ENCODE measurements at regions not wholly inside any gene's neighbourhood (a gene's known extent, or its start where the extent isn't known, plus 50 kb on each side); places are given as distances from the start of the nearest gene placed in this dataset.

DNA sequence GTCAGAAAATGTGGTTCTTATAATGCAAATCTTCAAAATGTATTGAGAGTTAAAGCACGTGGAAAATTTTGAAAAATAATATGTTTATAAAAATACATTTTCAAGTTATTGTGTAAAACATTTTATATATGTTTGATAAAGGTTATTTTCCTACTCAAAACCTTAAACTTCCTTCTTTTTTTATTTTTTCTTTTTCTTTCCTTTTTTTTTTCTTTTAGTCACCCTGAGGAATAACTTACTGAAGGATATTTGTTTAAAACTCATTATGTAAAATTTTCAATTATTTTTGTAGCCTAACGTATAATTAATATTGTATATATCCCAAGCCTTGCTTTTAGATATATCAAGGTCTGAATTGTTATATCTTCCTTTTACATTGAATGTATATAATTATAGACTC is 346.8 kb upstream of the GYPC start:
- ATAC-seq (no peak), DNase-seq (ENCODE audit: low spot score) (no peak)
- Mint-ChIP-seq H3K27me3 (no peaks in the 10 kb centered on the region), H3K4me1 (ENCODE audit: low read depth in 2 of 2) (no peaks in the 10 kb centered on the region), H3K4me3 (no peak overlapping the region), H3K36me3 (no peaks in the 10 kb centered on the region), H3K9me3 (no peaks in the 10 kb centered on the region), H3K27ac (no peak overlapping the region)

DNA sequence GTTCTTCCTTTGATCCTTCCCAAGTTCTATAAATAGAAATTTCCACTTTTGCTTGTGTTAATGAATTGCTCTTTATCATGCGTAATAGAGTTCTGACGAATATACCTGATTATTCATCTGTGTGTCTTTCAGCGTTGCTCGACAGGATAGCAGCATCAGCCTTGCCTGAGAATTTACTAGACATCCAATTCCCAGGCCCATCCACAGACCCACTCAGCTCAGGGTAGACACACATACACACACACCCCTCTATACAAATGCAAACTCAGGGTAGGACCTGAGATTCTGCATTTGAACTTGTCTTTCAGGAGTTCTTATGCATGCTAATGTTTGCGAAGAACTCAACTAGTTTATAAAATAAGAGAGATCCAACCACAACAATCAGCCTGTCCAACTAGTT is 343.4 kb upstream of the GYPC start:
- no peak overlapping the region for H3K4me3 Mint-ChIP-seq
- H3K4me1 Mint-ChIP-seq (ENCODE audit: low read depth in 2 of 2) = no peaks in the 10 kb centered on the region
- H3K9me3 Mint-ChIP-seq = no peaks in the 10 kb centered on the region

DNA sequence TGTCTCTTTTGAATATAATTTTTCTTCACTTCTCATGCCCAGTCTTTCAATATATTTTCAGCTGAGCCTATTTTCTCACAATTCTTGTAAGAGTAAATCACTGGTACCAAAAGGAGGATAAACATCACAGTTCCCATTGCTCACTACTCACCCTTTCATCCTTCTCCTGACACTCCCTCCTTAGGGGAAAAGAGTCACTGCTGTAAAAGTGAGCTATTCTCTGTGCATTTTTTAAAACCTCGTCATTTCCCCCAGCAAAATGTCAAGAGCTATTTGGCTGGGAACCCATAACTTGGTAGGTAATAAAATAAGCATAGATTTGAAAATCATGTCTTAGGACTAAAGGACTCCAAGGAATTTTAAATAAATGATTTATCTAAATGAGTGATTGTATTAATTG is 340.1 kb upstream of the GYPC start:
- Mint-ChIP-seq H3K9me3 (no peaks in the 10 kb centered on the region), H3K27me3 (no peaks in the 10 kb centered on the region), H3K4me1 (ENCODE audit: low read depth in 2 of 2) (no peaks in the 10 kb centered on the region), H3K36me3 (no peaks in the 10 kb centered on the region), H3K4me3 (no peak overlapping the region), H3K27ac (no peak overlapping the region)
- ATAC-seq (no peak), DNase-seq (ENCODE audit: low spot score) (no peak)

More for the DNA sequence above, 343.4 kb upstream of the GYPC start:
- ATAC-seq = no peak
- DNase-seq (ENCODE audit: low spot score) = no peak
- H3K27me3 Mint-ChIP-seq = no peaks in the 10 kb centered on the region
- H3K36me3 Mint-ChIP-seq = no peaks in the 10 kb centered on the region
- no peak overlapping the region for H3K27ac Mint-ChIP-seq

DNA sequence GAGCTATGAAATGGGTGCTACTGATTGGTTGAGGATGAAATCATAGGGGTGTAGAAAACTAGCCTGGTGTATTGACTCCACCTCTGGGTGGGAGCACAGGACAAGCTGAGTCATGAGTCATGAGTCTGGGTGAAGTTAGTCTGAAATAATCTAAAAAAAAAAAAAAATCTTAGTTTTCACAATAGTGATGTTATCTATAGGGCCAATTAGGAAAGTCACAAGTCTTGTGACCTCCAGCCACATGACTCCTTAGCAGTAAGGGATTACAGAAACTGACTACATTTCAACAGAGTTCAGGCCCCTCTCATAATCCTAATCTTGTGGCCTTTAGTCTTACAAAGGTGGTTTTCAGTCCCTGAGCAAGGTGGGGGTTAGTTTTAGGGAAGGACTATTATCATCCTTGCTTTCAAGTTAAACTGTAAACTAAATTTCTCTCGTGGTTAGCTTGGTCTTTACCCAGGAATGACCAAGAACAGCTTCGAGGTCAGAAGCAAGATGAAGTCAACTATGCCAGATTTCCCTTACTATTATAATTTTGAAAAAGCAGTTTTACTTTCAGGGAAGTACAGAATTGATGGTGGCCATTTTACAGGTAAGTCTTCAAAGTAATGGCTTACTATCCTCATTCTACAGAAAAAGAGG is 338.0 kb upstream of the GYPC start:
- no peaks in the 10 kb centered on the region for H3K27me3 Mint-ChIP-seq
- H3K36me3 Mint-ChIP-seq = no peaks in the 10 kb centered on the region
- DNase-seq (ENCODE audit: low spot score) (no peak), ATAC-seq (no peak)
- no peaks in the 10 kb centered on the region for H3K4me1 Mint-ChIP-seq (ENCODE audit: low read depth in 2 of 2)
- H3K27ac Mint-ChIP-seq = no peak overlapping the region
- H3K9me3 Mint-ChIP-seq = no peaks in the 10 kb centered on the region
- no peak overlapping the region for H3K4me3 Mint-ChIP-seq

DNA sequence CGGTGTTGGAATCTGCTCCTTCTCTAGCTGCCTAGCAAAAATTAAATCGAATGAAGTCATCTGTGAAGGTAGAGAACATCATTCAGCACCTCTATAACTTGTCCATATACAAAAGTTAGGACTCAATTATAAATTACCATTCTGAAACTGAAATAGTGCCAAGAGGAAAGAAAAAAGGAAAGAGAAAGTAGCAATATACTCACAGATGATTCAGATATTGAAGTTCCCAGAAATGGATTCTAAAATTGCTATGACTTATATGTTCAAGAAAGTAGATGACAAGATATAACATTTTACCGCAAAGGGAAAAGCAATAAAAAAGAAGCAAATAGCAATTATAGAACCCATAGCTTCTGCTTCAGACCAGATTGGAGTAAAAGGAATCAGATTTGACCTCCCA is 333.6 kb upstream of the GYPC start:
- Mint-ChIP-seq H3K4me3 (no peak overlapping the region), H3K9me3 (no peaks in the 10 kb centered on the region)
- ATAC-seq = no peak

DNA sequence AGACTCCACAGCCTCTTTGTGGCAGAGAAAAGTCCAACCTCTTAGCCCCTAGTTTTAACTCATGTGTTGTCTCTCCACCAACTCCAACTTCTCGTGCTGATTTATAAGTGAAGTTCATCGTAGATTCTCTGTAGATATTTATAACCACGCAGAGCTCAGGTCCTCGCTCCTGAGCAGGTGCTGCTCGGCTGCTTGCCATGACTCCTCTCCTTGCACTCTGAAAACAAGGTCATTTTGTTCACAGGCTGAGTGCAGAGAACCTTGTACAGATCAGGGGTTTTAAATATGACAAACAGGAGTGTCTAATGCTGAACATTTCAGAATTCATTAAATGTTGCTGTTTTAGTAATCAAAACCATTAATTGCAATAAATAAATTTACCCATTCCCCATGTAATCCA is 330.8 kb upstream of the GYPC start:
- Mint-ChIP-seq H3K9me3 (no peaks in the 10 kb centered on the region), H3K4me3 (no peak overlapping the region), H3K27ac (no peak overlapping the region), H3K4me1 (ENCODE audit: low read depth in 2 of 2) (no peaks in the 10 kb centered on the region), H3K27me3 (no peaks in the 10 kb centered on the region), H3K36me3 (no peaks in the 10 kb centered on the region)
- no peak for DNase-seq (ENCODE audit: low spot score)
- no peak for ATAC-seq

More for the DNA sequence above, 333.6 kb upstream of the GYPC start:
- no peak for DNase-seq (ENCODE audit: low spot score)
- H3K36me3 Mint-ChIP-seq = no peaks in the 10 kb centered on the region
- H3K4me1 Mint-ChIP-seq (ENCODE audit: low read depth in 2 of 2) = no peaks in the 10 kb centered on the region
- no peaks in the 10 kb centered on the region for H3K27me3 Mint-ChIP-seq
- H3K27ac Mint-ChIP-seq = no peak overlapping the region

DNA sequence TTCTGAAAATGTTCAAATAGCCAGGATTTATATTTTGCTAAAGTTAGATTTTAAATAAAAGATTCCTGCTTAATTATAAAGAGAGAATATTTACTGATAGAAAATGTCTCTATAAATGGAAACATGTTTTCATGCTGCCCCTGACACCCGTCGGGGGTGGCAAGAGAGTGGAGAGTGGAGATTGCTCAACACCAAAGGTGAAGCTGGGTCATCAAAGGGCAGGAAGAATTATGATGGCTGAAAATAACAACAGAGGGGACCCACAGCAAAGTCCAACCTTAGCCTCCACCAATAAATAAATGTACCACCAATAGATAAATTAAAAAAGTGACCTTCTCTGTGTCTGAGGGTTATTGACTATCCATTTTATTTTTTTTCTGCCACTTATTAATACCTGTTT is 326.8 kb upstream of the GYPC start:
- peaks cover 7% of the 10 kb centered on the region for H3K36me3 Mint-ChIP-seq
- no peak overlapping the region for H3K4me3 Mint-ChIP-seq
- no peak for DNase-seq (ENCODE audit: low spot score)
- H3K9me3 Mint-ChIP-seq = peaks cover 16% of the 10 kb centered on the region
- H3K4me1 Mint-ChIP-seq (ENCODE audit: low read depth in 2 of 2) = no peaks in the 10 kb centered on the region
- ATAC-seq = no peak
- H3K27ac Mint-ChIP-seq = no peak overlapping the region
- no peaks in the 10 kb centered on the region for H3K27me3 Mint-ChIP-seq

DNA sequence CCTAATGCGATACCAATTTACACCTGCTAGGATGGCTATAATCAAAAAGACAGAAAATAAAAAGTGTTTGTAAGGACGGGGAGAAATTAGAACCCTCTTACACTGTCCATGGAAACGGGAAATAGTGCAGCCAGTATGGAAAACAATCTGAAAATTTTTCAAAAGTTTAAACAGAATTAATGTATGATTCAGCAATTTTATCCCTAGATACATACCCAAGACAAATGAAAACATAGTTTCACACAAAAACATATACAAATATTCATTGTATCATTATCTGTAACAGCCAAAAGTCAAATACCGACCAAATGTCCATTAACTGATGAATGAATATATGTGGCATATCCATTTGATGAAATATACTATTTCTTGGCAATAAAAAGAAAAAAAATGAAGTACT is 313.5 kb upstream of the GYPC start:
- Mint-ChIP-seq H3K27ac (no peak overlapping the region), H3K4me1 (ENCODE audit: low read depth in 2 of 2) (no peaks in the 10 kb centered on the region), H3K4me3 (no peak overlapping the region), H3K9me3 (no peaks in the 10 kb centered on the region), H3K36me3 (no peaks in the 10 kb centered on the region), H3K27me3 (no peaks in the 10 kb centered on the region)
- DNase-seq (ENCODE audit: low spot score) = no peak
- ATAC-seq = no peak

DNA sequence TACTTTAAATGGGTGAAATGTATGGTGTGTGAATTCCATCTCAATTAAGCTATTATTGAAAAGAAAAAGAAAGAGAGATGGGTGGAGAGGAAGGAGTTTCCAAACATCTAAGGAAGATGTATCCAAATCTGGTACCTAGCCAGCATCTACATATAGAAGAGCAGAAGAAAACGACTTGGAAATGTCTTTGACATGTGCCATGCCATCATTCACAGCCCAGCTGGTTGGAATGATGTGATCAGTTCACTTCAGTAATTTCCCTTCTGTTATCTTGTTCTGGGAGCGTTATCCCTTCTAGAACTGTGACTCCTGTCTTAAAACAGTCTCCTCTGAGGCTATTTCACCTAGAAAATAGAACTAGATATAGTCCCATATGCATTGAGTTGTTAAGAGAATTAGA is 312.8 kb upstream of the GYPC start:
- Mint-ChIP-seq H3K9me3 (no peaks in the 10 kb centered on the region), H3K27ac (no peak overlapping the region), H3K36me3 (no peaks in the 10 kb centered on the region), H3K4me3 (no peak overlapping the region), H3K27me3 (no peaks in the 10 kb centered on the region), H3K4me1 (ENCODE audit: low read depth in 2 of 2) (no peaks in the 10 kb centered on the region)
- DNase-seq (ENCODE audit: low spot score) = no peak
- ATAC-seq = no peak

DNA sequence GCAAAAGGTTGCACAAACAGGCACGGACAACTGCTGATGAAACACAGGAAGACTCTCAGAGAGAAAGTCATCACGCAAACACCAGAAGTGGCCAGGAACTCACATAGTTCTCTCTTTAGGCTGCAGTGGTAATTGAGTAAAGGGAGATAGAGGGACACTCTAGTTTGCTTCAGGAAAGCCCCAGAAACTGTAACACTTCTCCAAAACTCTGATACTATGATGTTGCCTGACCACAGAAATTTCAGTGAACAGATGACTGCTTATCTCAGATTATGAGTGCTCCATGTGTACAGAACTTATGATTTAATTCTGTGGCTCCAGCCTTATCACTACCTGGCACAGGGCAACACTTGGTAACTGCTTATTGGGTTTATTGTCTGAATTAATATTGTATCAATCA is 311.5 kb upstream of the GYPC start:
- Mint-ChIP-seq H3K27ac (no peak overlapping the region), H3K4me1 (ENCODE audit: low read depth in 2 of 2) (no peaks in the 10 kb centered on the region), H3K9me3 (no peaks in the 10 kb centered on the region), H3K4me3 (no peak overlapping the region), H3K36me3 (no peaks in the 10 kb centered on the region), H3K27me3 (no peaks in the 10 kb centered on the region)
- ATAC-seq (no peak), DNase-seq (ENCODE audit: low spot score) (no peak)

DNA sequence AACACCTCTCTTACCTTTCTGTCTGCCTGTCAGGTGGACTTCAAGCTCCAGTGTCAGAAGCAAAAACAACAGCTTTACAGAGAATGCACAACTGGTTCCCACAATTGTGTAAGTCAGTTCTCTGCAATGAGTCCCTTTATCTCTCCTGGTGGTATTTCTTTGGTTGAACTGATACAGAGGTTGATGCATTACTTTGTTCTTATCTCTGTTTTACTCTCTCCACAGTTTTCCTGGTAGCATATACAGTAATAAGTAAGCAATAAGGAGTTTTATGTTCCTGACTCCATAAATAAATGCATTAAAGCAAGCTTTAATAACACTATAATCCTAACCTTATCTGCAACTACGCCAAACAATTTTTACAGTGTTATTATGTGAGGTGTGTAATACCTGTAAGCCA is 310.3 kb upstream of the GYPC start:
- ATAC-seq (no peak), DNase-seq (ENCODE audit: low spot score) (no peak)
- Mint-ChIP-seq H3K27ac (no peak overlapping the region), H3K4me1 (ENCODE audit: low read depth in 2 of 2) (no peaks in the 10 kb centered on the region), H3K4me3 (no peak overlapping the region), H3K27me3 (no peaks in the 10 kb centered on the region), H3K36me3 (no peaks in the 10 kb centered on the region), H3K9me3 (no peaks in the 10 kb centered on the region)

DNA sequence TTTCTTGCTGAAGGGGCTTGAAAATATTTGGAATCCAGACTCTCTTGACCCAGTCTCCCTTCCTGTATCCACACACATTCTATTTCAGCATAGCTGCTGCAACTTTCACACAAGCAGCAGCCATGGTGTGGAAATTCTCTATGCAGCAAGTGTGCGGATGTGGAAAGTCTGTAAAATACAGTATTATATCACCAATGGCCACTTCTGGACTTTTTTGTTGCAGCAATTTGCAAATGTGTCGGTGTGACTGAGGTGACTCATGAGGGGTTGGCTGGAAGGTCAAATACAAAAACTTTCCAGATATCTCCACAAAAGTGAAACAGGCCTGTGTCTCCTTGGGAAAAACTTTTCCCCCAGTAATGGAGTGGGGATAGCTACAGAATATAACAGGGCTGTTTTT is 299.3 kb upstream of the GYPC start:
- H3K36me3 Mint-ChIP-seq = no peaks in the 10 kb centered on the region
- H3K9me3 Mint-ChIP-seq = no peaks in the 10 kb centered on the region
- peaks cover 0 to 4% of the 10 kb centered on the region in 2 donors for H3K27me3 Mint-ChIP-seq
- H3K4me1 Mint-ChIP-seq (ENCODE audit: low read depth in 2 of 2) = no peaks in the 10 kb centered on the region
- H3K27ac Mint-ChIP-seq = no peak overlapping the region
- ATAC-seq = no peak
- no peak overlapping the region for H3K4me3 Mint-ChIP-seq
- DNase-seq (ENCODE audit: low spot score) = no peak

DNA sequence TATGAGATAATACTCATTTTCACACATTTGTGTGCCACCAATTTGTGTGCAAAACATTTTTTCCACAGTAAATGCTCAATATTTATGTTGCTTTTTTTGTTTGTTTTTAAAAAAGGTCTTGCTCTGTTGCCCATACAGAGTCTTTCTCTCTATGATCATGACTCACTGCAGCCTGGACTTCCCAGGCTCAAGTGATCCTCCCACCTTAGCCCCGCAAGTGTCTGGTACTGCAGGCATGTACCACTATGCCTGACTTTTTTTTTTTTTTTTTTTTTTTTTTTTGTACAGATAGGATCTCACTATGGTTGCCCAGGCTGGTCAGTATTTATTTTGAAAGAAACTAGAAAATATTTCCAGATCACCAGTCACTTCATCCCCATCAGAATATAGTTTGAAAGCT is 297.8 kb upstream of the GYPC start:
- peaks cover 0 to 4% of the 10 kb centered on the region in 2 donors for H3K27me3 Mint-ChIP-seq

DNA sequence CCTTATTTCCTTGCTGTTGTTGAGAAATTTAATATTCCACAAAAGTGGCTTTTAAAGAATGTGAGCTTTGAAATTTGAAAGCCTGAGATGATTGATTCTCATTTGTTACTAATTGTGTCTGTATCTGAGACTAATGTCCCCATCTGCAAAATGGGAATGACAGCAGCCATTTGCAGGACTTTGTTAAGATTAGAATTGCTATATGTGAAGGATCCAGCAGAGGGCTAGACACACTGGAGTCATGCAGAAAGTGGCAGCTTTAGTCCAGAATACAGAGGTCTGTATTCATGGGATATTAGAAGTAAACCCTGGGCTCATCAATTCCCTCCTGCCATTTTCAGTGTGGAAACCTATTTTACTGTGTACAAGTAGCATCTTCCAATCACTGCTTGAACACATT is 296.5 kb upstream of the GYPC start:
- peaks cover 0 to 4% of the 10 kb centered on the region in 2 donors for H3K27me3 Mint-ChIP-seq
- H3K4me3 Mint-ChIP-seq = no peak overlapping the region
- H3K27ac Mint-ChIP-seq = no peak overlapping the region
- ATAC-seq (no peak), DNase-seq (ENCODE audit: low spot score) (no peak)
- no peaks in the 10 kb centered on the region for H3K4me1 Mint-ChIP-seq (ENCODE audit: low read depth in 2 of 2)
- H3K36me3 Mint-ChIP-seq = no peaks in the 10 kb centered on the region
- no peaks in the 10 kb centered on the region for H3K9me3 Mint-ChIP-seq

More for the DNA sequence above, 297.8 kb upstream of the GYPC start:
- Mint-ChIP-seq H3K4me3 (no peak overlapping the region), H3K9me3 (no peaks in the 10 kb centered on the region), H3K27ac (no peak overlapping the region), H3K36me3 (no peaks in the 10 kb centered on the region), H3K4me1 (ENCODE audit: low read depth in 2 of 2) (no peaks in the 10 kb centered on the region)
- no peak for ATAC-seq
- no peak for DNase-seq (ENCODE audit: low spot score)

DNA sequence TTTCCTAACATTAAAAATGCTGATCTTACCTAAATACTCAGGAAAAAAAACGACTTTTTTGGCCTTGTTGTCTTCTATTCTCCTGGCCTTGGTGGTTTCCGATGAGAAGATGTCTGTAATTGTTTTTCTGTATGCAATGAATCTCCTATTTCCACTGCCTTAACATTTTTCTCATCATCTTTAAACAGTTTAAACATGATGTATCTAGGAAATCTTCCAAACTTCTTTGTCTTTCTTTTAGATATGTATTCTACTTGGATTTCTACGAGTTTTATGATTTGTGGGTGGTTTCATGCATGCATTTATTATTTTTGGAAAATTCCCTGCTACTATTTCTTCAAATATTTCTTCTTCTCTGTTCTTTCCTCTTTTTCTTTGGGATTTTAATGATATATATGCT is 288.6 kb upstream of the GYPC start:
- Mint-ChIP-seq H3K27me3 (peaks cover 0 to 4% of the 10 kb centered on the region in 2 donors), H3K9me3 (peaks cover 7% of the 10 kb centered on the region), H3K4me1 (ENCODE audit: low read depth in 2 of 2) (no peaks in the 10 kb centered on the region), H3K4me3 (no peak overlapping the region), H3K27ac (no peak overlapping the region), H3K36me3 (no peaks in the 10 kb centered on the region)
- ATAC-seq (no peak), DNase-seq (ENCODE audit: low spot score) (no peak)

All from natural killer cell treated with Interleukin-12 subunit alpha and Interleukin-12 subunit beta and Interleukin-15 and Interleukin-18, amount 100 ng/mL, for 72 hours (primary cell).